ENCODE measurements at regions not wholly inside any gene's neighbourhood (a gene's known extent, or its start where the extent isn't known, plus 50 kb on each side); places are given as distances from the start of the nearest gene placed in this dataset.

DNA sequence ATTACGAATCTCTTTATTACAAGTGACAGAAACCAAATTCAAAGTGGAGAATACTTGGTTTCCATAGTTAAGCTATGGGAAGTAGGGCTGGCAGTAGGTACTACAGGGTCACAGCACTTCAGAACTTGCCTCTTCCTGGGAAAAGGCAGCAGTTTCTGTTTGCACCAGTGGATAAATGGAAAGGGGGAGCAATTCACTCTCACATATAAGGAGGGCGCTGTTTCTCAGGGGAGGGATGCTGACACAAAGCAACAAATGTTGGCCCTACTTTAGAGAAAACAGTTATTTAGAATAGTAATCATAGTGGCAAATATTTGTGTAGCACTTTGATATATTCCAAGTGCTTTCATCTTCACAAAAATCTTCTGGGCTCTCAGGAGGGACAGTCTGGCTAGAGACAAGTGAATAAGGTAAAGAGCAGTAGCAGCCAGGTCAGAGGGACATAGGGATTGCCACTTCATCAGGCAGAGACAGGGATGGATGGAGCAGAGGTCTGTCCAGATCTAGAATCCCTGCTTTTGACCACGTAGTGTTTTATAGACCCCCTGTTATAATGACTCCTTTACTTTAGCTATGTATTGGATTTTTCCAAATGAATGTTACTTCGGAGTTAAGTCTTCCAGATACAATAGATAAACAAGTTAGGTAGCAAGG lies 554.8 kb upstream of the SGCD start:
- CTCF ChIA-PET, result no interaction called here

More for the DNA sequence above, 554.8 kb upstream of the SGCD start:
- FAIRE-seq (no peak), DNase-seq (ENCODE audit: low read depth, low spot score) (no peak)
- Histone ChIP-seq H3K79me2 (ENCODE audit: control insufficient read depth, insufficient read depth, low read length) (no peaks in the 10 kb centered on the region), H3K4me3 (replicated peaks in 1 of 3; ENCODE audit: insufficient read depth in 1 of 3, low read depth in 1 of 3, low read length in 3 of 3) (no peak overlapping the region), H4K20me1 (replicated peaks; ENCODE audit: control insufficient read depth, extremely low read depth, insufficient read depth, low read length) (no peaks in the 10 kb centered on the region), H3K9ac (replicated peaks; ENCODE audit: extremely low read depth, insufficient read depth, low read length) (no peak overlapping the region), H2AFZ (ENCODE audit: low read depth, low read length) (no peak overlapping the region), H3K9me3 (replicated peaks; ENCODE audit: control insufficient read depth, insufficient read depth, low read length) (peaks cover 1% of the 10 kb centered on the region), H3K4me2 (ENCODE audit: insufficient read depth, low read length) (no peak overlapping the region), H3K4me1 (ENCODE audit: control insufficient read depth, extremely low read depth, insufficient read depth, low read length) (no peaks in the 10 kb centered on the region), H3K9me1 (replicated peaks; ENCODE audit: control insufficient read depth, extremely low read depth, insufficient read depth, low read length) (no peaks in the 10 kb centered on the region), H3K27ac (ENCODE audit: insufficient read depth, low read depth, low read length) (no peak overlapping the region), H3K27me3 (ENCODE audit: control insufficient read depth in 2 of 2, insufficient read depth in 2 of 2, low read length in 2 of 2) (no peaks in the 10 kb centered on the region), H3K36me3 (ENCODE audit: control insufficient read depth in 2 of 2, extremely low read depth in 1 of 2, insufficient read depth in 2 of 2, low read length in 2 of 2) (no peaks in the 10 kb centered on the region)
- no TSS peak for BruUV-seq (replicated peaks)
- TF ChIP-seq FOS (IDR thresholded peaks at IDR 0.05; ENCODE audit: borderline replicate concordance, insufficient read depth, low read length), result no peak
- no peak for TF ChIP-seq POLR2AphosphoS5 (IDR thresholded peaks at IDR 0.05; ENCODE audit: insufficient read depth, low read depth, low read length)
- TF ChIP-seq, protein P1, sequence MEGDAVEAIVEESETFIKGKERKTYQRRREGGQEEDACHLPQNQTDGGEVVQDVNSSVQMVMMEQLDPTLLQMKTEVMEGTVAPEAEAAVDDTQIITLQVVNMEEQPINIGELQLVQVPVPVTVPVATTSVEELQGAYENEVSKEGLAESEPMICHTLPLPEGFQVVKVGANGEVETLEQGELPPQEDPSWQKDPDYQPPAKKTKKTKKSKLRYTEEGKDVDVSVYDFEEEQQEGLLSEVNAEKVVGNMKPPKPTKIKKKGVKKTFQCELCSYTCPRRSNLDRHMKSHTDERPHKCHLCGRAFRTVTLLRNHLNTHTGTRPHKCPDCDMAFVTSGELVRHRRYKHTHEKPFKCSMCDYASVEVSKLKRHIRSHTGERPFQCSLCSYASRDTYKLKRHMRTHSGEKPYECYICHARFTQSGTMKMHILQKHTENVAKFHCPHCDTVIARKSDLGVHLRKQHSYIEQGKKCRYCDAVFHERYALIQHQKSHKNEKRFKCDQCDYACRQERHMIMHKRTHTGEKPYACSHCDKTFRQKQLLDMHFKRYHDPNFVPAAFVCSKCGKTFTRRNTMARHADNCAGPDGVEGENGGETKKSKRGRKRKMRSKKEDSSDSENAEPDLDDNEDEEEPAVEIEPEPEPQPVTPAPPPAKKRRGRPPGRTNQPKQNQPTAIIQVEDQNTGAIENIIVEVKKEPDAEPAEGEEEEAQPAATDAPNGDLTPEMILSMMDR (IDR thresholded peaks at IDR 0.05; ENCODE audit: extremely low read depth in 1 of 2, insufficient read depth in 1 of 2, low read depth in 1 of 2, low read length in 2 of 2), result no peak
- TF ChIP-seq EZH2 (IDR thresholded peaks at IDR 0.05; ENCODE audit: borderline replicate concordance, low read depth, low read length, severe bottlenecking), result no peak
- TF ChIP-seq GATA2 (IDR thresholded peaks at IDR 0.05; ENCODE audit: insufficient read depth, insufficient read length, low read depth, low read length), result no peak
- no peak for TF ChIP-seq MYC (IDR thresholded peaks at IDR 0.05; ENCODE audit: low read depth, low read length)
- TF ChIP-seq, protein P2, sequence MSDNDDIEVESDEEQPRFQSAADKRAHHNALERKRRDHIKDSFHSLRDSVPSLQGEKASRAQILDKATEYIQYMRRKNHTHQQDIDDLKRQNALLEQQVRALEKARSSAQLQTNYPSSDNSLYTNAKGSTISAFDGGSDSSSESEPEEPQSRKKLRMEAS (IDR thresholded peaks at IDR 0.05; ENCODE audit: insufficient read depth, insufficient read length), result no peak
- TF ChIP-seq POLR2A (IDR thresholded peaks at IDR 0.05; ENCODE audit: low read depth, low read length), result no peak
- no peak for TF ChIP-seq JUN (IDR thresholded peaks at IDR 0.05; ENCODE audit: borderline replicate concordance, insufficient read depth, insufficient read length, low read depth)
- POLR2A ChIA-PET, result no interaction called here
- intact Hi-C loops (cut with micrococcal nuclease) (no loop called here), dilution Hi-C loops (cut with MboI; ENCODE audit: extremely low pct_ligation_motif_present, low sequenced_read_pairs) (no loop called here)

Data from endothelial cell of umbilical vein (primary cell).